IMR-90 (cell line): ENCODE measurements at regions not wholly inside any gene's neighbourhood (a gene's known extent, or its start where the extent isn't known, plus 50 kb on each side); places are given as distances from the start of the nearest gene placed in this dataset.

Source experiments
- ATAC-seq: fragments of 200-7000 bp; cut with Tn5 transposase; 2 replicates; pipeline ENCODE4 v1.9.1; 2020; ENCODE audit warnings: low read depth, mild to moderate bottlenecking, moderate library complexity
- BruUV-seq: library from RNA; stranded (reverse); fragments of 400-500 nt; replicated peaks from 2 replicates; lab custom pipeline; 2021; lab: Mats Ljungman, UMichigan
- CTCF ChIA-PET: fragments of 300-600 bp; formaldehyde crosslinking; extraction: SDS; loops from one replicate; lab custom pipeline; 2021; ENCODE audit warnings: antibody characterized with exemption; lab: Yijun Ruan, JAX
- POLR2A ChIA-PET: fragments of 300-600 bp; sonication (Branson Sonifier 250); formaldehyde crosslinking; loops from one replicate; lab custom pipeline; 2022; ENCODE audit warnings: antibody characterized with exemption; ENCODE audit not compliant: unreplicated experiment; lab: Charles Lee
- DNase-seq: peaks from one replicate; pipeline ENCODE4 v3.0.0; 2013
- H2AFZ ChIP-seq: replicated peaks from 2 replicates; pipeline ENCODE3; 2013; ENCODE audit warnings: low read length, mild to moderate bottlenecking; ENCODE audit not compliant: poor library complexity
- H2AK5ac ChIP-seq: 2 replicates; pipeline ENCODE4 v1.6.1; 2013; ENCODE audit warnings: low read depth, low read length, inconsistent platforms
- H2AK9ac ChIP-seq: replicated peaks from 2 replicates; pipeline ENCODE3; 2013; ENCODE audit warnings: mild to moderate bottlenecking, low read depth, low read length, moderate library complexity; ENCODE audit not compliant: poor library complexity
- H2BK120ac ChIP-seq: 2 replicates; pipeline ENCODE4 v1.6.1; 2013; ENCODE audit warnings: low read depth, low read length, inconsistent platforms
- H2BK15ac ChIP-seq: 3 replicates; pipeline ENCODE4 v1.6.1; 2013; ENCODE audit warnings: low read depth, low read length, inconsistent platforms
- H2BK20ac ChIP-seq: 2 replicates; pipeline ENCODE4 v1.6.1; 2013; ENCODE audit warnings: low read depth, mild to moderate bottlenecking, inconsistent platforms, low read length, moderate library complexity
- H2BK5ac ChIP-seq: 2 replicates; pipeline ENCODE4 v1.6.1; 2013; ENCODE audit warnings: mild to moderate bottlenecking, low read depth, low read length, inconsistent platforms; ENCODE audit not compliant: poor library complexity, severe bottlenecking
- H3K14ac ChIP-seq: replicated peaks from 2 replicates; pipeline ENCODE4 v1.6.1; 2013; ENCODE audit warnings: low read depth, low read length, inconsistent platforms
- H3K18ac ChIP-seq: 2 replicates; pipeline ENCODE4 v1.6.1; 2013; ENCODE audit warnings: low read depth, low read length, control low read depth
- H3K23ac ChIP-seq: 2 replicates; pipeline ENCODE4 v1.6.1; 2013; ENCODE audit warnings: low read depth, low read length, inconsistent platforms
- H3K27ac ChIP-seq: 2 replicates; pipeline ENCODE4 v1.5.1; 2013; ENCODE audit warnings: mild to moderate bottlenecking, control low read depth, low read length; ENCODE audit not compliant: insufficient read depth
- H3K27me3 ChIP-seq: 2 replicates; pipeline ENCODE4 v1.6.1; 2013; ENCODE audit warnings: low read length; ENCODE audit not compliant: control insufficient read depth, insufficient read depth
- H3K36me3 ChIP-seq: 2 replicates; pipeline ENCODE4 v1.6.1; 2013; ENCODE audit warnings: low read length, mixed read lengths; ENCODE audit not compliant: control insufficient read depth, insufficient read depth
- H3K4ac ChIP-seq: 2 replicates; pipeline ENCODE4 v1.6.1; 2013; ENCODE audit warnings: low read depth, low read length, inconsistent platforms
- H3K4me1 ChIP-seq: 2 replicates; pipeline ENCODE4 v1.6.1; 2013; ENCODE audit warnings: low read length, mixed read lengths; ENCODE audit not compliant: control insufficient read depth, insufficient read depth
- H3K4me2 ChIP-seq: 2 replicates; pipeline ENCODE4 v1.6.1; 2013; ENCODE audit warnings: low read depth, mild to moderate bottlenecking, control low read depth, low read length, moderate library complexity
- H3K4me3 ChIP-seq: 2 replicates; pipeline ENCODE4 v1.5.1; 2013; ENCODE audit warnings: low read depth, mild to moderate bottlenecking, control low read depth, low read length, moderate library complexity; ENCODE audit not compliant: insufficient read depth
- H3K56ac ChIP-seq: 2 replicates; pipeline ENCODE4 v1.6.1; 2013; ENCODE audit warnings: low read length, inconsistent platforms; ENCODE audit not compliant: insufficient read depth; ENCODE audit errors: extremely low read depth
- H3K79me1 ChIP-seq, 2 experiments: 2 replicates each; pipeline ENCODE4 v1.6.1; 2013; ENCODE audit warnings: low read length in 2 of 2, inconsistent platforms in 1 of 2, low read depth in 1 of 2
- H3K9ac ChIP-seq: 2 replicates; pipeline ENCODE4 v1.6.1; 2013; ENCODE audit warnings: low read depth, low read length, control low read depth
- H3K9me1 ChIP-seq: 2 replicates; pipeline ENCODE4 v1.6.1; 2013; ENCODE audit warnings: low read length, inconsistent platforms; ENCODE audit not compliant: insufficient read depth
- H3K9me3 ChIP-seq: 2 replicates; pipeline ENCODE4 v1.6.1; 2013; ENCODE audit warnings: low read length; ENCODE audit not compliant: control insufficient read depth, insufficient read depth
- H4K20me1 ChIP-seq: 2 replicates; pipeline ENCODE4 v1.6.1; 2013; ENCODE audit warnings: low read length, inconsistent platforms; ENCODE audit not compliant: insufficient read depth
- H4K5ac ChIP-seq: 2 replicates; pipeline ENCODE4 v1.6.1; 2013; ENCODE audit warnings: mild to moderate bottlenecking, low read depth, low read length, control low read depth
- H4K8ac ChIP-seq, 2 experiments: 2 replicates each; pipeline ENCODE4 v1.6.1; 2013; ENCODE audit warnings: low read depth in 2 of 2, low read length in 2 of 2, control low read depth in 1 of 2, inconsistent platforms in 1 of 2
- H4K91ac ChIP-seq: 2 replicates; pipeline ENCODE4 v1.6.1; 2013; ENCODE audit warnings: low read depth, low read length, inconsistent platforms; ENCODE audit not compliant: insufficient read depth
- BHLHE40 ChIP-seq: fragments of 150-350 bp; IDR thresholded peaks from 2 replicates; pipeline ENCODE4 v1.6.1; 2016; ENCODE audit warnings: mild to moderate bottlenecking, low read depth, low read length
- CEBPB ChIP-seq: IDR thresholded peaks from 2 replicates; pipeline ENCODE4 v1.6.1; 2012; ENCODE audit warnings: low read depth, low read length, improper control_type of control experiment
- MAFK ChIP-seq: IDR thresholded peaks from 2 replicates; pipeline ENCODE4 v1.6.1; 2012; ENCODE audit warnings: low read depth, low read length, improper control_type of control experiment
- MAZ ChIP-seq: IDR thresholded peaks from 2 replicates; pipeline ENCODE4 v1.6.1; 2012; ENCODE audit warnings: low read depth, mild to moderate bottlenecking, low read length, improper control_type of control experiment, moderate library complexity, borderline replicate concordance
- MXI1 ChIP-seq: IDR thresholded peaks from 2 replicates; pipeline ENCODE4 v1.6.1; 2012; ENCODE audit warnings: low read depth, mild to moderate bottlenecking, low read length, moderate library complexity, borderline replicate concordance
- RAD21 ChIP-seq: IDR thresholded peaks from 2 replicates; pipeline ENCODE4 v1.6.1; 2012; ENCODE audit warnings: low read length, improper control_type of control experiment
- RFX5 ChIP-seq: IDR thresholded peaks from 2 replicates; pipeline ENCODE4 v1.8.0; 2012; ENCODE audit warnings: low read depth, mild to moderate bottlenecking, low read length, moderate library complexity
- SMC3 ChIP-seq: fragments of 150-350 bp; IDR thresholded peaks from 2 replicates; pipeline ENCODE4 v1.6.1; 2016; ENCODE audit warnings: low read depth, mild to moderate bottlenecking, antibody characterized with exemption, low read length, moderate library complexity
- WGBS, 2 experiments: methylation state at CpG; one replicate each; pipeline versions ENCODE4 v1.1.5 to v1.1.7; 2013; ENCODE audit warnings: missing lambda C conversion rate in 2 of 2; ENCODE audit not compliant: insufficient read length in 1 of 2; ENCODE audit errors: extremely low coverage in 2 of 2; 5-methylcytosine and 5-hydroxymethylcytosine counted together
- dilution Hi-C: fragments of 300-500 bp; cut with HindIII; formaldehyde crosslinking; loops from one replicate; pipeline ENCODE4 v1.14.3; 2018; ENCODE audit warnings: low sequenced_read_pairs; ENCODE audit not compliant: unreplicated experiment
- in situ Hi-C: fragments of 300-500 bp; cut with MboI; formaldehyde crosslinking; loops from 3 replicates; pipeline ENCODE4 v1.14.3; 2019; ENCODE audit warnings: low sequenced_read_pairs, inconsistent platforms, mixed read lengths
- intact Hi-C: fragments of 100-400 bp; cut with micrococcal nuclease; formaldehyde crosslinking; loops from 2 replicates; pipeline ENCODE4 v1.10.0; 2022
- TF ChIP-seq, protein P1 (sequence below): conservative IDR thresholded peaks from 2 replicates; pipeline ENCODE4 v1.5.1; 2012; ENCODE audit warnings: mild to moderate bottlenecking, low read depth, low read length, improper control_type of control experiment
- TF ChIP-seq, protein P2 (sequence below): fragments of 150-350 bp; IDR thresholded peaks from 2 replicates; pipeline ENCODE4 v1.6.1; 2016; ENCODE audit warnings: low read depth, mild to moderate bottlenecking, low read length, moderate library complexity, borderline replicate concordance

DNA sequence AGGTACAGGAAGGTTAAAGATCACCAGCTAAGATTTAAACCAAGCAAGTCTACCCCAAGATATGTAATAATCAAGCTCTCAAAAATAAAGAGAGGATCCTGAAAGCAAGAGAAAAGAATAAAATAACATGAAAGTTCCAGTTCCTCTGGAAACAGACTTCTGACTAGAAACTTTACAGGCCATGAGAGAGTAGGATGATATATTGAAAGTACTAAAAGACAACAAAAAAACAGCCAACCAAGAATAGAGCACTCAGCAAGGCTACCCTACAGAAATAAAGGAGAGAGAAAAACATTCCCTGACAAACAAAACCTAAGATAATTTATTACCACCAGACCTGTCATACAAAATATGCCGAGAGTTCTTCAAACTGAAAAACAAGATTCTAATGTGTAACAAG lies 450.5 kb downstream of the ARAP2 start:
- Histone ChIP-seq H3K4ac (no peak overlapping the region), H3K14ac (no peak overlapping the region), H4K91ac (no peak overlapping the region), H4K8ac (no peak overlapping the region), H4K5ac (no peak overlapping the region), H3K56ac (no peak overlapping the region), H3K18ac (no peak overlapping the region), H3K4me1 (no peaks in the 10 kb centered on the region), H3K23ac (no peak overlapping the region), H3K9me1 (no peaks in the 10 kb centered on the region), H2BK15ac (no peak overlapping the region), H2BK120ac (no peak overlapping the region), H2AFZ (no peak overlapping the region), H3K9me3 (no peaks in the 10 kb centered on the region), H3K27ac (no peak overlapping the region), H3K4me3 (no peak overlapping the region), H3K27me3 (no peaks in the 10 kb centered on the region), H3K79me1 (no peaks in the 10 kb centered on the region), H2AK5ac (no peak overlapping the region), H3K36me3 (no peaks in the 10 kb centered on the region), H2AK9ac (no peak overlapping the region), H4K20me1 (no peaks in the 10 kb centered on the region), H2BK5ac (no peak overlapping the region), H3K4me2 (no peak overlapping the region), H3K9ac (no peak overlapping the region), H2BK20ac (no peak overlapping the region)
- intact Hi-C loops (no loop called here), in situ Hi-C loops (no loop called here), dilution Hi-C loops (no loop called here)
- ChIA-PET CTCF (no interaction called here), POLR2A (no interaction called here)
- no CpG with 5 or more reads among the region's 1 CpG for WGBS, 2 experiments
- ATAC-seq, result no peak
- no TSS peak for BruUV-seq
- no peak for TF ChIP-seq BHLHE40
- no peak for TF ChIP-seq MXI1
- TF ChIP-seq SMC3, result no peak
- TF ChIP-seq, protein P1, sequence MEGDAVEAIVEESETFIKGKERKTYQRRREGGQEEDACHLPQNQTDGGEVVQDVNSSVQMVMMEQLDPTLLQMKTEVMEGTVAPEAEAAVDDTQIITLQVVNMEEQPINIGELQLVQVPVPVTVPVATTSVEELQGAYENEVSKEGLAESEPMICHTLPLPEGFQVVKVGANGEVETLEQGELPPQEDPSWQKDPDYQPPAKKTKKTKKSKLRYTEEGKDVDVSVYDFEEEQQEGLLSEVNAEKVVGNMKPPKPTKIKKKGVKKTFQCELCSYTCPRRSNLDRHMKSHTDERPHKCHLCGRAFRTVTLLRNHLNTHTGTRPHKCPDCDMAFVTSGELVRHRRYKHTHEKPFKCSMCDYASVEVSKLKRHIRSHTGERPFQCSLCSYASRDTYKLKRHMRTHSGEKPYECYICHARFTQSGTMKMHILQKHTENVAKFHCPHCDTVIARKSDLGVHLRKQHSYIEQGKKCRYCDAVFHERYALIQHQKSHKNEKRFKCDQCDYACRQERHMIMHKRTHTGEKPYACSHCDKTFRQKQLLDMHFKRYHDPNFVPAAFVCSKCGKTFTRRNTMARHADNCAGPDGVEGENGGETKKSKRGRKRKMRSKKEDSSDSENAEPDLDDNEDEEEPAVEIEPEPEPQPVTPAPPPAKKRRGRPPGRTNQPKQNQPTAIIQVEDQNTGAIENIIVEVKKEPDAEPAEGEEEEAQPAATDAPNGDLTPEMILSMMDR, result no peak
- TF ChIP-seq RFX5, result no peak
- no peak for TF ChIP-seq CEBPB
- TF ChIP-seq, protein P2, sequence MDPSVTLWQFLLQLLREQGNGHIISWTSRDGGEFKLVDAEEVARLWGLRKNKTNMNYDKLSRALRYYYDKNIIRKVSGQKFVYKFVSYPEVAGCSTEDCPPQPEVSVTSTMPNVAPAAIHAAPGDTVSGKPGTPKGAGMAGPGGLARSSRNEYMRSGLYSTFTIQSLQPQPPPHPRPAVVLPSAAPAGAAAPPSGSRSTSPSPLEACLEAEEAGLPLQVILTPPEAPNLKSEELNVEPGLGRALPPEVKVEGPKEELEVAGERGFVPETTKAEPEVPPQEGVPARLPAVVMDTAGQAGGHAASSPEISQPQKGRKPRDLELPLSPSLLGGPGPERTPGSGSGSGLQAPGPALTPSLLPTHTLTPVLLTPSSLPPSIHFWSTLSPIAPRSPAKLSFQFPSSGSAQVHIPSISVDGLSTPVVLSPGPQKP, result no peak
- no peak for TF ChIP-seq MAZ
- TF ChIP-seq MAFK, result no peak
- no peak for TF ChIP-seq RAD21
- DNase-seq, result no peak
